ENCODE measurements at regions not wholly inside any gene's neighbourhood (a gene's known extent, or its start where the extent isn't known, plus 50 kb on each side); places are given as distances from the start of the nearest gene placed in this dataset.

DNA sequence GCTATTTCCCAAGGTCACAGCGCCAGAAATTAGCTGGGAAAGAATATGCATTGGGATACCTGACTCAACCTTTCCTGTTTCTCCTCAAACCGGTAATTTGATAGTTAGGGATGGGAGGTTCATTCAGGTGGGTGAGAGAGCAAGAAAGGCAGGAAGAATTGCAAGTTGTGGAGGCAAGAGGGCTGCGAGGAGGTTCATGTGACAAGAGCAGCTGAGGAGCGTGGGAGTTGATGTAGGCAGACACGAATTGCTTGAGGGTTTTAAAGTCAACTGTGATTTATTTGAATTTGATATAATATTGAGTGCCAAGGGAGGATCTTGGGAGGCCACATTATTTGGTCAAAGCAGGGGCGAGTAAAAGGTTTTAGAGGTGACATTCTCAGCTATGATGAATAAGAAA, 329.0 kb downstream of the STIM2 start:
- no peak overlapping the region for H2AFZ ChIP-seq (ENCODE audit: control insufficient read depth, low read depth, low read length)
- H3K4me2 ChIP-seq (ENCODE audit: control insufficient read depth, insufficient read depth): no peak overlapping the region
- TF ChIP-seq MYB (IDR thresholded peaks at IDR 0.05; ENCODE audit: borderline replicate concordance, low read depth, low read length): no peak
- TF ChIP-seq, protein P1, sequence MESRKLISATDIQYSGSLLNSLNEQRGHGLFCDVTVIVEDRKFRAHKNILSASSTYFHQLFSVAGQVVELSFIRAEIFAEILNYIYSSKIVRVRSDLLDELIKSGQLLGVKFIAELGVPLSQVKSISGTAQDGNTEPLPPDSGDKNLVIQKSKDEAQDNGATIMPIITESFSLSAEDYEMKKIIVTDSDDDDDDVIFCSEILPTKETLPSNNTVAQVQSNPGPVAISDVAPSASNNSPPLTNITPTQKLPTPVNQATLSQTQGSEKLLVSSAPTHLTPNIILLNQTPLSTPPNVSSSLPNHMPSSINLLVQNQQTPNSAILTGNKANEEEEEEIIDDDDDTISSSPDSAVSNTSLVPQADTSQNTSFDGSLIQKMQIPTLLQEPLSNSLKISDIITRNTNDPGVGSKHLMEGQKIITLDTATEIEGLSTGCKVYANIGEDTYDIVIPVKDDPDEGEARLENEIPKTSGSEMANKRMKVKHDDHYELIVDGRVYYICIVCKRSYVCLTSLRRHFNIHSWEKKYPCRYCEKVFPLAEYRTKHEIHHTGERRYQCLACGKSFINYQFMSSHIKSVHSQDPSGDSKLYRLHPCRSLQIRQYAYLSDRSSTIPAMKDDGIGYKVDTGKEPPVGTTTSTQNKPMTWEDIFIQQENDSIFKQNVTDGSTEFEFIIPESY (IDR thresholded peaks at IDR 0.05): no peak
- no peak for TF ChIP-seq WRNIP1 (IDR thresholded peaks at IDR 0.05; ENCODE audit: borderline replicate concordance, low read depth, low read length)
- TF ChIP-seq TCF7 (IDR thresholded peaks at IDR 0.05; ENCODE audit: borderline replicate concordance): no peak
- 24% methylated on average over 6 of the region's 6 CpGs for WGBS (ENCODE audit: insufficient coverage, insufficient replicate concordance, low lambda C conversion rate, missing lambda C conversion rate)
- no peak for FAIRE-seq
- in situ Hi-C loops (cut with MboI) (no loop called here), intact Hi-C loops (cut with micrococcal nuclease; ENCODE audit: unreplicated experiment) (no loop called here)
- RAD21 ChIA-PET (ENCODE audit: unreplicated experiment): no interaction called here
- H4K20me1 ChIP-seq (ENCODE audit: control insufficient read depth, insufficient read depth): no peaks in the 10 kb centered on the region
- H3K9me3 ChIP-seq (replicated peaks; ENCODE audit: control insufficient read depth, insufficient read depth, low read length): no peaks in the 10 kb centered on the region
- ATAC-seq: no peak
- no peak overlapping the region for H3K27ac ChIP-seq (ENCODE audit: control insufficient read depth, insufficient read depth)
- H3K4me1 ChIP-seq (ENCODE audit: control insufficient read depth, insufficient read depth, low read length): no peaks in the 10 kb centered on the region
- SMC1A ChIA-PET (ENCODE audit: uncharacterized antibody, unreplicated experiment): no interaction called here
- CTCF ChIA-PET: no interaction called here
- H3K79me2 ChIP-seq (ENCODE audit: control insufficient read depth, insufficient read depth, low read length): no peaks in the 10 kb centered on the region
- H3K36me3 ChIP-seq (ENCODE audit: control insufficient read depth in 2 of 2, insufficient read depth in 2 of 2, low read length in 1 of 2): no peaks in the 10 kb centered on the region
- H3K9ac ChIP-seq (ENCODE audit: control insufficient read depth, insufficient read depth, low read length): no peak overlapping the region
- DNase-seq (ENCODE audit: low read depth, low spot score): no peak
- POLR2A ChIA-PET: no interaction called here
- H3K27me3 ChIP-seq (replicated peaks in 1 of 2; ENCODE audit: control insufficient read depth in 2 of 2, insufficient read depth in 2 of 2, low read length in 1 of 2): no peaks in the 10 kb centered on the region
- no TSS peak for BruUV-seq (replicated peaks)
- H3K4me3 ChIP-seq: no peak overlapping the region

GRCh38 chr4:27191592-27191991, 331.0 kb downstream of the STIM2 start:
- intact Hi-C loops (cut with micrococcal nuclease; ENCODE audit: unreplicated experiment) (no loop called here), in situ Hi-C loops (cut with MboI) (no loop called here)
- no peak overlapping the region for H3K4me3 ChIP-seq
- H3K36me3 ChIP-seq (ENCODE audit: control insufficient read depth in 2 of 2, insufficient read depth in 2 of 2, low read length in 1 of 2): no peaks in the 10 kb centered on the region
- H3K27me3 ChIP-seq (replicated peaks in 1 of 2; ENCODE audit: control insufficient read depth in 2 of 2, insufficient read depth in 2 of 2, low read length in 1 of 2): no peaks in the 10 kb centered on the region
- H2AFZ ChIP-seq (ENCODE audit: control insufficient read depth, low read depth, low read length): no peak overlapping the region
- POLR2A ChIA-PET: no interaction called here
- H3K79me2 ChIP-seq (ENCODE audit: control insufficient read depth, insufficient read depth, low read length): no peaks in the 10 kb centered on the region
- 0% methylated on average over 1 of the region's 1 CpG for WGBS (ENCODE audit: insufficient coverage, insufficient replicate concordance, low lambda C conversion rate, missing lambda C conversion rate)
- FAIRE-seq (no peak), ATAC-seq (no peak), DNase-seq (ENCODE audit: low read depth, low spot score) (no peak)
- no peak overlapping the region for H3K4me2 ChIP-seq (ENCODE audit: control insufficient read depth, insufficient read depth)
- SMC1A ChIA-PET (ENCODE audit: uncharacterized antibody, unreplicated experiment): no interaction called here
- H3K27ac ChIP-seq (ENCODE audit: control insufficient read depth, insufficient read depth): no peak overlapping the region
- no TSS peak for BruUV-seq (replicated peaks)
- H4K20me1 ChIP-seq (ENCODE audit: control insufficient read depth, insufficient read depth): no peaks in the 10 kb centered on the region
- RAD21 ChIA-PET (ENCODE audit: unreplicated experiment): no interaction called here
- no peaks in the 10 kb centered on the region for H3K4me1 ChIP-seq (ENCODE audit: control insufficient read depth, insufficient read depth, low read length)
- no peaks in the 10 kb centered on the region for H3K9me3 ChIP-seq (replicated peaks; ENCODE audit: control insufficient read depth, insufficient read depth, low read length)
- CTCF ChIA-PET: no interaction called here
- no peak overlapping the region for H3K9ac ChIP-seq (ENCODE audit: control insufficient read depth, insufficient read depth, low read length)
- TF ChIP-seq NR2C2 (IDR thresholded peaks at IDR 0.05; ENCODE audit: borderline replicate concordance, control insufficient read depth, insufficient read length, low read depth): no peak
- TF ChIP-seq SREBF1 (IDR thresholded peaks at IDR 0.05; ENCODE audit: low read length): no peak
- TF ChIP-seq POU2F2 (IDR thresholded peaks at IDR 0.05; ENCODE audit: borderline replicate concordance, low read depth, low read length): no peak
- TF ChIP-seq FOS (IDR thresholded peaks at IDR 0.05; ENCODE audit: borderline replicate concordance, extremely low read depth, insufficient read length): no peak
- TF ChIP-seq NFIC (IDR thresholded peaks at IDR 0.05; ENCODE audit: low read depth, low read length): no peak
- no peak for TF ChIP-seq ZNF622 (IDR thresholded peaks at IDR 0.05)
- TF ChIP-seq MYB (IDR thresholded peaks at IDR 0.05; ENCODE audit: borderline replicate concordance, low read depth, low read length): no peak
- no peak for TF ChIP-seq PML (IDR thresholded peaks at IDR 0.05; ENCODE audit: low read length)
- TF ChIP-seq SIX5 (IDR thresholded peaks at IDR 0.05; ENCODE audit: low read depth, low read length, severe bottlenecking): no peak
- TF ChIP-seq ESRRA (IDR thresholded peaks at IDR 0.05; ENCODE audit: low read length): no peak
- no peak for TF ChIP-seq NFYA (IDR thresholded peaks at IDR 0.05; ENCODE audit: borderline replicate concordance, low read depth, low read length)
- no peak for TF ChIP-seq HDAC2 (IDR thresholded peaks at IDR 0.05)
- no peak for TF ChIP-seq ZBTB4 (CRISPR knock-in tag; IDR thresholded peaks at IDR 0.05)

All from GM12878 (cell line).